GM13977 (cell line): ENCODE measurements at regions not wholly inside any gene's neighbourhood (a gene's known extent, or its start where the extent isn't known, plus 50 kb on each side); places are given as distances from the start of the nearest gene placed in this dataset.
"Not testable (repeated sequence)": the region's sequence is repeated elsewhere in the genome, so short reads cannot be mapped to it uniquely, and the experiment has no call there.

ENCODE experiments used
- DNase-seq: peaks from one replicate; pipeline ENCODE4 v3.0.0; 2012; ENCODE audit warnings: low spot score
- CTCF ChIP-seq: IDR thresholded peaks from 2 replicates; pipeline ENCODE4 v1.5.1; 2012; ENCODE audit warnings: mild to moderate bottlenecking, control low read depth; ENCODE audit not compliant: insufficient read depth; ENCODE audit errors: extremely low read depth, missing control alignments
- in situ Hi-C: fragments of 300-500 bp; cut with MboI; formaldehyde crosslinking; loops from one replicate; pipeline ENCODE4 v1.12.0; 2022; ENCODE audit warnings: low sequenced_read_pairs, low pct_unique_long_range_greater_than_20kb, mixed read lengths, inconsistent platforms; ENCODE audit not compliant: unreplicated experiment

GRCh38 chr3:56927855-56928254 is 126.1 kb upstream of the ARHGEF3 start:
- in situ Hi-C loops: no loop called here
- no peak for DNase-seq
- no peak for TF ChIP-seq CTCF

GRCh38 chr3:56926947-56927282 is 125.2 kb upstream of the ARHGEF3 start:
- in situ Hi-C loops: no loop called here
- no peak for DNase-seq
- TF ChIP-seq CTCF: no peak

DNA sequence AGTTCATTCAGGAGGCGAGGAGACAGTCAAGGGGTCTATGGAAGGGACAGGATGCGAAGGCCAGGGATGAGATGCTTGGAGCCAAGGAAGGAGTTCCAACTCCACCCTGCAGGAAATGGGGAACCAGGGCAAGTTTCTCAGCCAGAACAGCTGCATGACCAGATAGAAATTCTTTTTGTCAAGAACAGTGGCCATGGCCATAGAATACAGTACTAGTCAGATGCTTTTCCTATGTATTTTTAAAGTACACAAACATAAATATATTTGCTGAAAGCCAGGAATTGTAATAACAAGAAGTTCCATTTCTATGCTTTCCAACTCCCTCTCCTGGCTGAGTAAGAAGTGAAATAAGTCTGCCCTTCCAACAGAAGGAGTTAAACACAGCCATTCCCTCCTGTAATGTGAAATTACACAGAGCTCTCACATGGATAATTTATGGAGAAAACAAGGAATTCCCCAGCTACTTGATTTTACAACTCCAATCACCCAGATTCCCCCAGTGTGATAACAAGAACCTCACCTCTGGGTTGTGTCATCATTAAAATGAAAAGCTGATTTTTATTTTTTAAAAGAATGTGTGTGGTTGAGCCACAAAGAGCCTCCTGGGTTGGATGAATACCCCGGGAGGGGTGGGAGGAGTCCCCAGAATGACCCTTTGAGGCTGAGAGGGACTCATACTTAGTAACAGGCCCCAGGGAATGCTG is 124.6 kb upstream of the ARHGEF3 start:
- no peak for DNase-seq
- no peak for TF ChIP-seq CTCF
- in situ Hi-C loops: no loop called here

GRCh38 chr3:56924700-56925099 is 123.0 kb upstream of the ARHGEF3 start:
- in situ Hi-C loops, DNase-seq: not testable (repeated sequence)

- no peak for TF ChIP-seq CTCF
- in situ Hi-C loops: no loop called here
Observed at GRCh38 chr3:56923526-56924224, 121.9 kb upstream of the ARHGEF3 start.

DNA sequence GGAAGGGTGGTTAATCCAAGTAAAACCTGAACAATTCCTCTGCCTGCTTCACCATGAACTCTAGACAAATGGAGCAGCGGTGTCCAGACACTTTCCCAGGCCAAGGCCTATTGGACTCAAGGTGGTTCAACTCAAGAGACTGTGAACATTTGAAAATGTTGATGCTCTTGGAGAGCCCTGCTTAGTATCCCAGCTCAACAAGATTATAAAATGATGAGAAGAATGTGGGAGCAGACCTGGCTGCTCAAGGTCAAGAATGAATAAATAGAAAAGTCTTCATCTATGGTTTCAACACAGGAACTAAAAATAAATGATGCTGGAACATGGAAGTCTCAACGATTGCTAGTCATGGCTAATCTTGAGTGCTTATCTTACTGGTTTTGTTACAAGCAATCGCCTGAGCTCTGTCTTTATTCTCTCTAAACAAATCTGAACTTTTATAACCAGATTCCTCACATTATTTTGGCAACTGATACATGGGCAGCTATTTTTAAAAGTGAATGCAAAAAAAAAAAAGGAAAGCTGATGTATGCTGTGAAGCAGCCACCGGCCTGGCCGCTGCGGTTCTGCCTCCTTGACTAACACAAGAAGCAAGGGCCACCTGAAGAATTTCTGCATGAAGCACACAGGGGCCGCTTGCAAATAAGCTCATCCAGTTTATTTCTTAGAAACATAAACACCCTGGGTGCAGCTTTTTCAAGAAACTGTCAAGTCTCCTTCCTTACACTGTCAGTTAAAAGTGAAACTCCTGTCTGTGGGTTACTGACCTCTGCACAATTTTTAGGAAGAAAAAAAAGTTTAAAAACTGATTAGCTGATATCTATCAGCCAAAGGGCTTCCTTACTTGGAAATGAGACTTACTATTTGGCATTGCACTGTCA is 120.1 kb upstream of the ARHGEF3 start:
- in situ Hi-C loops: no loop called here
- no peak for DNase-seq

More at GRCh38 chr3:56923526-56924224, 121.9 kb upstream of the ARHGEF3 start:
- no peak for DNase-seq

More for the DNA sequence above, 120.1 kb upstream of the ARHGEF3 start:
- no peak for TF ChIP-seq CTCF
